ENCODE measurements at regions not wholly inside any gene's neighbourhood (a gene's known extent, or its start where the extent isn't known, plus 50 kb on each side); places are given as distances from the start of the nearest gene placed in this dataset.
A peak's percentile ranks its signal among the peaks of the same experiment; 100 is the strongest.

GRCh38 chr12:66032739-66033138 is 97.8 kb downstream of the LLPH start:
- H3K56ac ChIP-seq (ENCODE audit: low read length): no peak overlapping the region
- H2BK5ac ChIP-seq (ENCODE audit: low read length): no peak overlapping the region
- no peaks in the 10 kb centered on the region for H3K36me3 ChIP-seq (ENCODE audit: control insufficient read depth, insufficient read depth, low read length)
- WGBS (ENCODE audit: extremely low coverage, insufficient coverage, low lambda C conversion rate): no CpG with 5 or more reads among the region's 2 CpGs
- no peak overlapping the region for H4K8ac ChIP-seq (ENCODE audit: low read depth, low read length)
- H3K4me2 ChIP-seq (ENCODE audit: low read length): no peak overlapping the region
- H2BK15ac ChIP-seq (replicated peaks; ENCODE audit: low read depth): no peak overlapping the region
- H4K5ac ChIP-seq (ENCODE audit: low read length): no peak overlapping the region
- H2AK5ac ChIP-seq (ENCODE audit: low read length): no peak overlapping the region
- no peaks in the 10 kb centered on the region for H3K79me1 ChIP-seq (ENCODE audit: low read length)
- no peaks in the 10 kb centered on the region for H3K79me2 ChIP-seq (ENCODE audit: control insufficient read depth, insufficient read depth, low read length)
- no peak overlapping the region for H3K23ac ChIP-seq (ENCODE audit: low read length)
- no peak overlapping the region for H3K9ac ChIP-seq (ENCODE audit: low read length)
- H3K4me3 ChIP-seq (ENCODE audit: low read length): no peak overlapping the region
- no peak overlapping the region for H3K27ac ChIP-seq (ENCODE audit: low read depth, low read length)
- no peak for DNase-seq
- H3K18ac ChIP-seq (ENCODE audit: low read length): no peak overlapping the region
- no peaks in the 10 kb centered on the region for H3K27me3 ChIP-seq (ENCODE audit: insufficient read depth, low read length, poor library complexity)
- no peak overlapping the region for H3K4ac ChIP-seq (ENCODE audit: low read depth, low read length)
- no peak overlapping the region for H2BK120ac ChIP-seq (ENCODE audit: low read depth, low read length)
- no peaks in the 10 kb centered on the region for H3K4me1 ChIP-seq (ENCODE audit: control insufficient read depth, low read depth, low read length)

- no peak overlapping the region for H2BK5ac ChIP-seq (ENCODE audit: low read length)
- 33% methylated on average over 1 of the region's 2 CpGs for WGBS (ENCODE audit: extremely low coverage, insufficient coverage, low lambda C conversion rate)
- no peak overlapping the region for H3K27ac ChIP-seq (ENCODE audit: low read depth, low read length)
- no peaks in the 10 kb centered on the region for H3K36me3 ChIP-seq (ENCODE audit: control insufficient read depth, insufficient read depth, low read length)
- H4K8ac ChIP-seq (ENCODE audit: low read depth, low read length): no peak overlapping the region
- no peak overlapping the region for H2AK5ac ChIP-seq (ENCODE audit: low read length)
- H3K79me2 ChIP-seq (ENCODE audit: control insufficient read depth, insufficient read depth, low read length): no peaks in the 10 kb centered on the region
- H2BK120ac ChIP-seq (ENCODE audit: low read depth, low read length): no peak overlapping the region
- no peaks in the 10 kb centered on the region for H3K27me3 ChIP-seq (ENCODE audit: insufficient read depth, low read length, poor library complexity)
- H3K56ac ChIP-seq (ENCODE audit: low read length): no peak overlapping the region
- no peak for DNase-seq
- H3K23ac ChIP-seq (ENCODE audit: low read length): no peak overlapping the region
- no peak overlapping the region for H4K5ac ChIP-seq (ENCODE audit: low read length)
- H3K9ac ChIP-seq (ENCODE audit: low read length): no peak overlapping the region
- H3K4me1 ChIP-seq (ENCODE audit: control insufficient read depth, low read depth, low read length): no peaks in the 10 kb centered on the region
- no peak overlapping the region for H3K18ac ChIP-seq (ENCODE audit: low read length)
- no peak overlapping the region for H3K4ac ChIP-seq (ENCODE audit: low read depth, low read length)
- H2BK15ac ChIP-seq (replicated peaks; ENCODE audit: low read depth): no peak overlapping the region
- no peaks in the 10 kb centered on the region for H3K79me1 ChIP-seq (ENCODE audit: low read length)
- H3K4me3 ChIP-seq (ENCODE audit: low read length): no peak overlapping the region
- H3K4me2 ChIP-seq (ENCODE audit: low read length): no peak overlapping the region
These were observed 100.3 kb downstream of the LLPH start for GRCh38 chr12:66030217-66030781.

- no peaks in the 10 kb centered on the region for H3K79me1 ChIP-seq (ENCODE audit: low read length)
- no peak overlapping the region for H3K27ac ChIP-seq (ENCODE audit: low read depth, low read length)
- no peaks in the 10 kb centered on the region for H3K36me3 ChIP-seq (ENCODE audit: control insufficient read depth, insufficient read depth, low read length)
- whole genome bisulfite sequencing (ENCODE audit: extremely low coverage, insufficient coverage, low lambda C conversion rate): no CpG with 5 or more reads among the region's 2 CpGs
- no peak overlapping the region for H3K18ac ChIP-seq (ENCODE audit: low read length)
- no peak overlapping the region for H2BK120ac ChIP-seq (ENCODE audit: low read depth, low read length)
- no peak overlapping the region for H3K4ac ChIP-seq (ENCODE audit: low read depth, low read length)
- no peak overlapping the region for H3K56ac ChIP-seq (ENCODE audit: low read length)
- no peak overlapping the region for H2BK5ac ChIP-seq (ENCODE audit: low read length)
- no peak overlapping the region for H3K4me2 ChIP-seq (ENCODE audit: low read length)
- H3K4me3 ChIP-seq (ENCODE audit: low read length): no peak overlapping the region
- H4K5ac ChIP-seq (ENCODE audit: low read length): no peak overlapping the region
- H2BK15ac ChIP-seq (replicated peaks; ENCODE audit: low read depth): no peak overlapping the region
- no peaks in the 10 kb centered on the region for H3K4me1 ChIP-seq (ENCODE audit: control insufficient read depth, low read depth, low read length)
- H3K9ac ChIP-seq (ENCODE audit: low read length): no peak overlapping the region
- no peaks in the 10 kb centered on the region for H3K27me3 ChIP-seq (ENCODE audit: insufficient read depth, low read length, poor library complexity)
- H2AK5ac ChIP-seq (ENCODE audit: low read length): no peak overlapping the region
- H4K8ac ChIP-seq (ENCODE audit: low read depth, low read length): no peak overlapping the region
- no peaks in the 10 kb centered on the region for H3K79me2 ChIP-seq (ENCODE audit: control insufficient read depth, insufficient read depth, low read length)
- no peak for DNase-seq
- H3K23ac ChIP-seq (ENCODE audit: low read length): no peak overlapping the region
These were observed 102.2 kb downstream of the LLPH start for GRCh38 chr12:66028390-66028789.

GRCh38 chr12:66025477-66025876 is 105.1 kb downstream of the LLPH start:
- Histone ChIP-seq H2AK5ac (ENCODE audit: low read length) (no peak overlapping the region), H3K18ac (ENCODE audit: low read length) (no peak overlapping the region), H2BK15ac (replicated peaks; ENCODE audit: low read depth) (no peak overlapping the region), H3K23ac (ENCODE audit: low read length) (no peak overlapping the region), H3K79me2 (ENCODE audit: control insufficient read depth, insufficient read depth, low read length) (no peaks in the 10 kb centered on the region), H3K79me1 (ENCODE audit: low read length) (no peaks in the 10 kb centered on the region), H3K4ac (ENCODE audit: low read depth, low read length) (no peak overlapping the region), H3K27ac (ENCODE audit: low read depth, low read length) (no peak overlapping the region), H4K8ac (ENCODE audit: low read depth, low read length) (no peak overlapping the region), H3K4me3 (ENCODE audit: low read length) (no peak overlapping the region), H3K27me3 (ENCODE audit: insufficient read depth, low read length, poor library complexity) (no peaks in the 10 kb centered on the region), H4K5ac (ENCODE audit: low read length) (no peak overlapping the region), H3K36me3 (ENCODE audit: control insufficient read depth, insufficient read depth, low read length) (no peaks in the 10 kb centered on the region), H2BK120ac (ENCODE audit: low read depth, low read length) (no peak overlapping the region), H3K4me1 (ENCODE audit: control insufficient read depth, low read depth, low read length) (no peaks in the 10 kb centered on the region), H2BK5ac (ENCODE audit: low read length) (no peak overlapping the region), H3K9ac (ENCODE audit: low read length) (no peak overlapping the region), H3K4me2 (ENCODE audit: low read length) (no peak overlapping the region), H3K56ac (ENCODE audit: low read length) (no peak overlapping the region)
- no CpG with 5 or more reads among the region's 2 CpGs for WGBS (ENCODE audit: extremely low coverage, insufficient coverage, low lambda C conversion rate)
- DNase-seq: no peak

- Histone ChIP-seq H4K8ac (ENCODE audit: low read depth, low read length) (no peak overlapping the region), H2BK120ac (ENCODE audit: low read depth, low read length) (no peak overlapping the region), H3K79me2 (ENCODE audit: control insufficient read depth, insufficient read depth, low read length) (no peaks in the 10 kb centered on the region), H3K36me3 (ENCODE audit: control insufficient read depth, insufficient read depth, low read length) (no peaks in the 10 kb centered on the region), H3K79me1 (ENCODE audit: low read length) (no peaks in the 10 kb centered on the region), H2AK5ac (ENCODE audit: low read length) (no peak overlapping the region), H3K18ac (ENCODE audit: low read length) (no peak overlapping the region), H3K4me2 (ENCODE audit: low read length) (no peak overlapping the region), H3K23ac (ENCODE audit: low read length) (no peak overlapping the region), H3K56ac (ENCODE audit: low read length) (no peak overlapping the region), H2BK15ac (replicated peaks; ENCODE audit: low read depth) (no peak overlapping the region), H3K27ac (ENCODE audit: low read depth, low read length) (no peak overlapping the region), H3K4me1 (ENCODE audit: control insufficient read depth, low read depth, low read length) (no peaks in the 10 kb centered on the region), H2BK5ac (ENCODE audit: low read length) (no peak overlapping the region), H4K5ac (ENCODE audit: low read length) (no peak overlapping the region), H3K4me3 (ENCODE audit: low read length) (no peak overlapping the region), H3K4ac (ENCODE audit: low read depth, low read length) (no peak overlapping the region), H3K9ac (ENCODE audit: low read length) (no peak overlapping the region), H3K27me3 (ENCODE audit: insufficient read depth, low read length, poor library complexity) (no peaks in the 10 kb centered on the region)
- no peak for DNase-seq
- no CpG with 5 or more reads among the region's 1 CpG for WGBS (ENCODE audit: extremely low coverage, insufficient coverage, low lambda C conversion rate)
These were observed 105.6 kb downstream of the LLPH start for GRCh38 chr12:66024949-66025348.

- no peak overlapping the region for H2BK120ac ChIP-seq (ENCODE audit: low read depth, low read length)
- peak; percentile 2 for DNase-seq
- H3K79me1 ChIP-seq (ENCODE audit: low read length): no peaks in the 10 kb centered on the region
- WGBS (ENCODE audit: extremely low coverage, insufficient coverage, low lambda C conversion rate): no CpG with 5 or more reads among the region's 12 CpGs
- H3K79me2 ChIP-seq (ENCODE audit: control insufficient read depth, insufficient read depth, low read length): no peaks in the 10 kb centered on the region
- H2AK5ac ChIP-seq (ENCODE audit: low read length): no peak overlapping the region
- no peak overlapping the region for H4K8ac ChIP-seq (ENCODE audit: low read depth, low read length)
- H3K4me2 ChIP-seq (ENCODE audit: low read length): no peak overlapping the region
- no peak overlapping the region for H2BK15ac ChIP-seq (replicated peaks; ENCODE audit: low read depth)
- no peaks in the 10 kb centered on the region for H3K27me3 ChIP-seq (ENCODE audit: insufficient read depth, low read length, poor library complexity)
- H4K5ac ChIP-seq (ENCODE audit: low read length): no peak overlapping the region
- H3K4me3 ChIP-seq (ENCODE audit: low read length): no peak overlapping the region
- no peak overlapping the region for H3K23ac ChIP-seq (ENCODE audit: low read length)
- no peaks in the 10 kb centered on the region for H3K36me3 ChIP-seq (ENCODE audit: control insufficient read depth, insufficient read depth, low read length)
- no peak overlapping the region for H3K4ac ChIP-seq (ENCODE audit: low read depth, low read length)
- no peak overlapping the region for H2BK5ac ChIP-seq (ENCODE audit: low read length)
- no peak overlapping the region for H3K9ac ChIP-seq (ENCODE audit: low read length)
- H3K4me1 ChIP-seq (ENCODE audit: control insufficient read depth, low read depth, low read length): no peaks in the 10 kb centered on the region
- H3K18ac ChIP-seq (ENCODE audit: low read length): no peak overlapping the region
- no peak overlapping the region for H3K27ac ChIP-seq (ENCODE audit: low read depth, low read length)
- no peak overlapping the region for H3K56ac ChIP-seq (ENCODE audit: low read length)
These were observed 110.1 kb downstream of the LLPH start for GRCh38 chr12:66020481-66020880.

All from mesendoderm (in vitro differentiated cells).